ENCODE measurements at regions not wholly inside any gene's neighbourhood (a gene's known extent, or its start where the extent isn't known, plus 50 kb on each side); places are given as distances from the start of the nearest gene placed in this dataset.

DNA sequence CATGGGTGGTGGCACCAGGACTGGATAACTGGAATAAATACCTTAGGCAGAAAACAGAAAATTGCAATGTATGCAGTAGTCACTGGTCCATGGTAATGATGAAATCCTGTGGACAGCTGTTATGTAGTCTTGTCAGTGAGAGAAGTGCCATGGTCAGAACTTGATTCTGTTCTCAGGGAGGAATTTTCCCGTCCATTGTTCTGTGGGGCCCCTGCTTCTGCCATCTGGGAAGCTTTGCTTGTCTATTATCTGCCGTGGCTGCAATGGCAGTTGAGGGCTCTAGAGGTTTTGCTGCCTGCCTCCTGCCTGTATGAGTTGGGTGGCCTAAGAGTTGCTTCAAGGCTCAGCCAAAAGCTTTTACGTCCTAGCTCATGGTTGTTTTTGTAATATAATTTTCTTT is 126.8 kb upstream of the SLC35B3 start:
- DNase-seq, result no peak
- Histone ChIP-seq H3K4me3 (ENCODE audit: low read depth, low read length) (no peak overlapping the region), H3K4me1 (ENCODE audit: control insufficient read depth in 1 of 2, insufficient read depth in 2 of 2, low read length in 2 of 2) (no peaks in the 10 kb centered on the region), H3K36me3 (ENCODE audit: control insufficient read depth in 1 of 2, insufficient read depth in 2 of 2, low read length in 2 of 2) (no peaks in the 10 kb centered on the region), H3K27me3 (ENCODE audit: insufficient read depth, low read length) (no peaks in the 10 kb centered on the region), H3K18ac (ENCODE audit: low read length) (no peak overlapping the region), H4K12ac (ENCODE audit: low read depth, low read length) (no peak overlapping the region), H3K9ac (ENCODE audit: low read length) (no peak overlapping the region), H2BK5ac (ENCODE audit: low read depth, low read length, poor library complexity) (no peak overlapping the region), H3K4ac (ENCODE audit: low read depth, low read length) (no peak overlapping the region), H3K23ac (ENCODE audit: low read length) (no peak overlapping the region), H2AK5ac (ENCODE audit: low read length) (no peak overlapping the region), H3K27ac (ENCODE audit: low read depth, low read length) (no peak overlapping the region), H3K79me1 (ENCODE audit: low read length) (no peaks in the 10 kb centered on the region), H3K14ac (ENCODE audit: low read length) (no peak overlapping the region), H3K9me3 (ENCODE audit: insufficient read depth, low read depth, low read length) (no peaks in the 10 kb centered on the region), H2BK12ac (ENCODE audit: low read length) (no peak overlapping the region), H3K4me2 (ENCODE audit: low read length) (no peak overlapping the region), H2AFZ (ENCODE audit: insufficient read depth, low read length, poor library complexity) (no peak overlapping the region), H2BK120ac (ENCODE audit: insufficient read depth, low read length, poor library complexity) (no peak overlapping the region), H4K91ac (ENCODE audit: low read depth, low read length) (no peak overlapping the region), H4K8ac (ENCODE audit: low read depth, low read length) (no peak overlapping the region), H3K79me2 (ENCODE audit: control insufficient read depth, insufficient read depth, low read length, poor library complexity) (no peaks in the 10 kb centered on the region)
- no CpG with 5 or more reads among the region's 3 CpGs for WGBS (ENCODE audit: extremely low coverage, insufficient coverage, insufficient read length)

DNA sequence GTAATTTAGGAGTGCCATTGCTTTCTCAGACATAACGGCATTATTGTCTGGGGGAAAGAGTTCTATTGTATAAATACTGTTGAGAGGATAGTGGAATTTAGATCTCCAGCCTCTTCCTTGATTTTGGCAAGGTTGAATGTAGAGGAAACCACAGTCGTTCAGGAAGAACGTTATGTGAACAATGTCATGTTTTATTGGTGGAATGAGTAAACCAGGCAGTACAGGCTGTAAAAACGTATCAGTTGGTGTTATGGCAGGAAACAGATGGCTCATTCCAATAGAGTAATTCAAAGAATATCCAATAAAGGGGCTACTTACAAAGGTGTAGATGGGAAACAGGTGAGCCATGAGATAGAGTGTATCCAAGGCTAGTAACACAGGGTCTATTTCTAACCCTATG is 123.6 kb upstream of the SLC35B3 start:
- DNase-seq, result no peak
- Histone ChIP-seq H3K27ac (ENCODE audit: low read depth, low read length) (no peak overlapping the region), H2BK12ac (ENCODE audit: low read length) (no peak overlapping the region), H3K23ac (ENCODE audit: low read length) (no peak overlapping the region), H2AFZ (ENCODE audit: insufficient read depth, low read length, poor library complexity) (no peak overlapping the region), H3K14ac (ENCODE audit: low read length) (no peak overlapping the region), H4K91ac (ENCODE audit: low read depth, low read length) (no peak overlapping the region), H3K18ac (ENCODE audit: low read length) (no peak overlapping the region), H2AK5ac (ENCODE audit: low read length) (no peak overlapping the region), H3K4me1 (ENCODE audit: control insufficient read depth in 1 of 2, insufficient read depth in 2 of 2, low read length in 2 of 2) (no peaks in the 10 kb centered on the region), H3K9me3 (ENCODE audit: insufficient read depth, low read depth, low read length) (no peaks in the 10 kb centered on the region), H3K4me3 (ENCODE audit: low read depth, low read length) (no peak overlapping the region), H3K79me1 (ENCODE audit: low read length) (no peaks in the 10 kb centered on the region), H3K79me2 (ENCODE audit: control insufficient read depth, insufficient read depth, low read length, poor library complexity) (no peaks in the 10 kb centered on the region), H3K27me3 (ENCODE audit: insufficient read depth, low read length) (no peaks in the 10 kb centered on the region), H4K8ac (ENCODE audit: low read depth, low read length) (no peak overlapping the region), H4K12ac (ENCODE audit: low read depth, low read length) (no peak overlapping the region), H3K36me3 (ENCODE audit: control insufficient read depth in 1 of 2, insufficient read depth in 2 of 2, low read length in 2 of 2) (no peaks in the 10 kb centered on the region), H3K9ac (ENCODE audit: low read length) (no peak overlapping the region), H3K4ac (ENCODE audit: low read depth, low read length) (no peak overlapping the region), H2BK120ac (ENCODE audit: insufficient read depth, low read length, poor library complexity) (no peak overlapping the region), H3K4me2 (ENCODE audit: low read length) (no peak overlapping the region), H2BK5ac (ENCODE audit: low read depth, low read length, poor library complexity) (no peak overlapping the region)
- WGBS (ENCODE audit: extremely low coverage, insufficient coverage, insufficient read length), result no CpG with 5 or more reads among the region's 4 CpGs

DNA sequence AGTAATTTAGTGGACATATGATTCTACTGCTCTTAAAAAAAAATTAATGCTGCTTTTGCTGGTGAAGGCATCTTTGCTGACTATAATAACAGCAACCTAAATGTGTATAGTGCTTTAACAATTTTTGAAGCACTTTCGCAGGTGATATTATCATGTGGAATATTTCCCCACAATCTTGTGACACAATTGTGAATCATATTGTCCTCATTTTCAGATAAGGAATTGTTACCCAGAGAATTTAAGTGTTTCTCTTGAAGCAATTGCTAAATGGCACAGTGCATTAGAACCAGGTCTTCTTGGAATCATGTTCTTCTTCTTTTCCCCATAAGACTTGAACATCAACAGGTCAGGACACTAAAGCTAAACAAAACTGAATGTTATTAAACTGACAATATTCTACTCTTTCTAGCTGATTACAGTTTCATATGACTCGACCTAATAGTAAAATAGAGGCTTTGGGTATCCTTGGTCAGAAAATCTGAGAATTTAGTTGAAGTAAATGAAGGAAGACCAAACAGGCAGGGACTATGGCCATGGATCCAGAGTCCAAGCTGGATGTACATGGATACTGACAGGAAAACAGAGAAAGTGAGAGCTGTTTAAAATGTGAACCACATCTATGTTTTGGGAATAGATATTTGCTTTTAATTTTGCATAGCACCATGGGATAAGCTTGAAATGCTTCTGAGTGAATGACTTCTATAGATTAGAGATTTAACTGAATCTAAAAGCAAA is 121.8 kb upstream of the SLC35B3 start:
- no peak overlapping the region for H2AFZ ChIP-seq (ENCODE audit: insufficient read depth, low read length, poor library complexity)
- H2BK120ac ChIP-seq (ENCODE audit: insufficient read depth, low read length, poor library complexity), result no peak overlapping the region
- H3K79me1 ChIP-seq (ENCODE audit: low read length), result no peaks in the 10 kb centered on the region
- DNase-seq, result peak in 1 of 2 donors; percentile 46
- no peak overlapping the region for H4K91ac ChIP-seq (ENCODE audit: low read depth, low read length)
- no peaks in the 10 kb centered on the region for H3K36me3 ChIP-seq (ENCODE audit: control insufficient read depth in 1 of 2, insufficient read depth in 2 of 2, low read length in 2 of 2)
- H4K8ac ChIP-seq (ENCODE audit: low read depth, low read length), result no peak overlapping the region
- H3K9ac ChIP-seq (ENCODE audit: low read length), result no peak overlapping the region
- H3K79me2 ChIP-seq (ENCODE audit: control insufficient read depth, insufficient read depth, low read length, poor library complexity), result no peaks in the 10 kb centered on the region
- no peak overlapping the region for H2BK12ac ChIP-seq (ENCODE audit: low read length)
- H3K4me3 ChIP-seq (ENCODE audit: low read depth, low read length), result no peak overlapping the region
- WGBS (ENCODE audit: extremely low coverage, insufficient coverage, insufficient read length), result no CpG with 5 or more reads among the region's 2 CpGs
- no peak overlapping the region for H3K4ac ChIP-seq (ENCODE audit: low read depth, low read length)
- no peak overlapping the region for H3K18ac ChIP-seq (ENCODE audit: low read length)
- no peak overlapping the region for H3K4me2 ChIP-seq (ENCODE audit: low read length)
- no peak overlapping the region for H2AK5ac ChIP-seq (ENCODE audit: low read length)
- no peaks in the 10 kb centered on the region for H3K4me1 ChIP-seq (ENCODE audit: control insufficient read depth in 1 of 2, insufficient read depth in 2 of 2, low read length in 2 of 2)
- no peak overlapping the region for H3K27ac ChIP-seq (ENCODE audit: low read depth, low read length)
- no peak overlapping the region for H3K23ac ChIP-seq (ENCODE audit: low read length)
- no peak overlapping the region for H2BK5ac ChIP-seq (ENCODE audit: low read depth, low read length, poor library complexity)
- H3K14ac ChIP-seq (ENCODE audit: low read length), result no peak overlapping the region
- H3K9me3 ChIP-seq (ENCODE audit: insufficient read depth, low read depth, low read length), result no peaks in the 10 kb centered on the region
- H3K27me3 ChIP-seq (ENCODE audit: insufficient read depth, low read length), result no peaks in the 10 kb centered on the region
- H4K12ac ChIP-seq (ENCODE audit: low read depth, low read length), result no peak overlapping the region

DNA sequence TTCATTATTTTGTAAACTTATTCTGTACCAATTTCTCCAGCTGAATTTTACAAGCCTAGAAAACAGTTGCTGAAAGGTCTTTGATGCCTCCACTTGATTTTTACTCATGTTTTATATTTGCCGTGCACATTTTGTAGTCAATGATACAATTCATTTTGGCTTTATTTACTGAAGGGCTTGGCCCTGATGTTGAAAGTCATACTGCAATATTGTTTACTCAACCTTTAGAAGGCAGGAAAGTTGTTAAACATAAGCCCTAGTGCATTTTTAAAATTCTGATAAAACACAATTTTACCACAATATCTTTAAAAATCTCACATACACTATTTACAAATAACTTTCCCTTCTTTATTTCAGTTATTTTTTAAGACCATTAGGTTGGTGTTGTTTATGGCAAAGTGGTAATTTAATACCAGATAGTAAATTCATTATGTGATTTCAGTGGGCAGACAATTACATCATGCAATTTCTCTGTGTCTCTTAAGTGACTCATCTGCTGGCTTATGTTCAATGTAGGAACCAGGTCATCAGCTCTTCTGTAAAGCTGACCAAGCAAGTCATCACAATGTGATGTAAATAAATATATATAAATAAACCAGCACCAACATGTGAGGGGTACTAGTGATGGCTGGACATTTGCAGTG is 121.1 kb upstream of the SLC35B3 start:
- H3K14ac ChIP-seq (ENCODE audit: low read length), result no peak overlapping the region
- H4K12ac ChIP-seq (ENCODE audit: low read depth, low read length), result no peak overlapping the region
- H3K4me2 ChIP-seq (ENCODE audit: low read length), result no peak overlapping the region
- no peak overlapping the region for H2AFZ ChIP-seq (ENCODE audit: insufficient read depth, low read length, poor library complexity)
- peaks cover 2% of the 10 kb centered on the region for H3K79me1 ChIP-seq (ENCODE audit: low read length)
- H3K9me3 ChIP-seq (ENCODE audit: insufficient read depth, low read depth, low read length), result peaks cover 1% of the 10 kb centered on the region
- H4K91ac ChIP-seq (ENCODE audit: low read depth, low read length), result no peak overlapping the region
- no peak overlapping the region for H3K27ac ChIP-seq (ENCODE audit: low read depth, low read length)
- H3K79me2 ChIP-seq (ENCODE audit: control insufficient read depth, insufficient read depth, low read length, poor library complexity), result no peaks in the 10 kb centered on the region
- H3K23ac ChIP-seq (ENCODE audit: low read length), result no peak overlapping the region
- no peak overlapping the region for H3K4ac ChIP-seq (ENCODE audit: low read depth, low read length)
- no CpG with 5 or more reads among the region's 1 CpG for WGBS (ENCODE audit: extremely low coverage, insufficient coverage, insufficient read length)
- no peak overlapping the region for H2BK120ac ChIP-seq (ENCODE audit: insufficient read depth, low read length, poor library complexity)
- no peak overlapping the region for H3K18ac ChIP-seq (ENCODE audit: low read length)
- no peaks in the 10 kb centered on the region for H3K36me3 ChIP-seq (ENCODE audit: control insufficient read depth in 1 of 2, insufficient read depth in 2 of 2, low read length in 2 of 2)
- no peaks in the 10 kb centered on the region for H3K4me1 ChIP-seq (ENCODE audit: control insufficient read depth in 1 of 2, insufficient read depth in 2 of 2, low read length in 2 of 2)
- H2AK5ac ChIP-seq (ENCODE audit: low read length), result no peak overlapping the region
- no peak overlapping the region for H2BK12ac ChIP-seq (ENCODE audit: low read length)
- H2BK5ac ChIP-seq (ENCODE audit: low read depth, low read length, poor library complexity), result no peak overlapping the region
- H4K8ac ChIP-seq (ENCODE audit: low read depth, low read length), result no peak overlapping the region
- no peaks in the 10 kb centered on the region for H3K27me3 ChIP-seq (ENCODE audit: insufficient read depth, low read length)
- peak in 1 of 2 donors; percentile 48 for DNase-seq
- H3K4me3 ChIP-seq (ENCODE audit: low read depth, low read length), result no peak overlapping the region
- H3K9ac ChIP-seq (ENCODE audit: low read length), result no peak overlapping the region
